Sigmoid colon (tissue), 6 donors: ENCODE measurements at regions not wholly inside any gene's neighbourhood (a gene's known extent, or its start where the extent isn't known, plus 50 kb on each side); places are given as distances from the start of the nearest gene placed in this dataset.
"Not testable (repeated sequence)": the region's sequence is repeated elsewhere in the genome, so short reads cannot be mapped to it uniquely, and the experiment has no call there.

ENCODE experiments used
- DNase-seq: peaks from one replicate; pipeline ENCODE4 v3.0.0-alpha.2; 2019
- H3K27ac ChIP-seq, 4 donors: fragments of 200-600 bp; sonication (generic); one replicate each; pipeline ENCODE4 v1.5.1; 2016 to 2019; ENCODE audit warnings: mild to moderate bottlenecking in 1 of 4
- H3K27me3 ChIP-seq, 3 donors: fragments of 200-600 bp; sonication (generic); one replicate each; pipeline ENCODE4 v1.5.1; 2019; ENCODE audit warnings: mild to moderate bottlenecking in 1 of 3
- H3K36me3 ChIP-seq, 4 donors: fragments of 200-600 bp; sonication (generic); one replicate each; pipeline ENCODE4 v1.5.1; 2016 to 2019
- H3K4me1 ChIP-seq, 4 donors: fragments of 200-600 bp; sonication (generic); one replicate each; pipeline ENCODE4 v1.5.1; 2017 to 2019
- H3K4me3 ChIP-seq, 4 donors: fragments of 200-600 bp; sonication (generic); one replicate each; pipeline ENCODE4 v1.5.1; 2017 to 2019; ENCODE audit warnings: mild to moderate bottlenecking in 2 of 4, moderate library complexity in 1 of 4
- H3K9me3 ChIP-seq, 4 donors: fragments of 200-600 bp in 3 of 4; sonication (generic) in 3 of 4; one replicate each; pipeline versions ENCODE4 v1.5.1 to v1.6.1; 2013 to 2019
- CTCF ChIP-seq, 4 experiments: fragments of 450-650 bp in 3 of 4; fragments of 200-600 bp in 1 of 4; IDR thresholded peaks; one replicate each; pipeline ENCODE4 v1.5.1; 2016 to 2019; ENCODE audit warnings: antibody characterized with exemption in 4 of 4, mild to moderate bottlenecking in 3 of 4, moderate library complexity in 2 of 4
- EP300 ChIP-seq, 4 donors: sonication (generic); formaldehyde crosslinking; IDR thresholded peaks; one replicate each; pipeline ENCODE4 v1.6.1; 2017; ENCODE audit warnings: antibody characterized with exemption in 4 of 4
- POLR2A ChIP-seq, 2 donors: fragments of 450-650 bp; IDR thresholded peaks; one replicate each; pipeline ENCODE4 v1.6.1; 2016; ENCODE audit warnings: antibody characterized with exemption in 2 of 2, mild to moderate bottlenecking in 2 of 2, moderate library complexity in 2 of 2
- POLR2AphosphoS5 ChIP-seq, 4 donors: sonication (generic); formaldehyde crosslinking; IDR thresholded peaks; one replicate each; pipeline ENCODE4 v1.6.1; 2017; ENCODE audit warnings: antibody characterized with exemption in 4 of 4
- WGBS, 2 donors: extraction: QIAGEN DNeasy Blood & Tissue Kit; methylation state at CpG; one replicate each; pipeline ENCODE4 v1.1.7; 2013; 5-methylcytosine and 5-hydroxymethylcytosine counted together
- intact Hi-C: fragments of 100-400 bp; cut with DNase I; formaldehyde crosslinking; loops from one replicate; pipeline ENCODE4 v1.15.1; 2023
- donor health status: healthy with polysubstance abuse.
- donor health status: healthy.

DNA sequence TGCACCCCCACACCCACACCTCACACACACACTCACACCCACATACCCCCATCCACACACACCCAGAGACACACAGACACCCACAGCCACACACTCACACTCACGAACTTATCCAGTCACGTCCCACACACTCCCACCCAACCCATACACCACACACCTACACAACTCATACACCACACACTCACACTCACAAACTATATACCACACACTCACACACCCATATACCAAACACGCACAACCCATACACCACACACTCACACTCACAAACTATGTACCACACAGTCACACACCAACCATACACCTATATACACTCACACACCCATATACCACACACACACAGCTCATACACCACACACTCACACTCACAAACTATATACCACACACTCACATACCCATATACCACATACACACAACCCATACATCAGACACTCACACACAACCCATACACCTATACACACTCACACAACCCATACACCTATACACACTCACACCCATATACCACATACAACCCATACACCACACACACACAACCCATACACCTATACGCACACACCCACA lies 162.4 kb downstream of the TMEM121 start:
- not testable (repeated sequence) for H3K4me3 ChIP-seq, H3K36me3 ChIP-seq, H3K9me3 ChIP-seq, H3K4me1 ChIP-seq, H3K27ac ChIP-seq, H3K27me3 ChIP-seq
- peak; percentile 1 for DNase-seq
- intact Hi-C loops, result loop anchor here (10.0 kb wide), 1 partner anchor 256 kb away; no protein-coding TSS in a partner anchor
- 83 to 94% methylated on average over 4 of the region's 4 CpGs for WGBS, 2 donors

GRCh38 chr14:105689722-105690121 lies 163.3 kb downstream of the TMEM121 start:
- no peaks in the 10 kb centered on the region for H3K27me3 ChIP-seq
- no peaks in the 10 kb centered on the region for H3K4me1 ChIP-seq
- TF ChIP-seq POLR2AphosphoS5 (IDR thresholded peaks at IDR 0.05), result no peak
- no peak for TF ChIP-seq CTCF (IDR thresholded peaks at IDR 0.05)
- TF ChIP-seq POLR2A (IDR thresholded peaks at IDR 0.05), result no peak
- TF ChIP-seq EP300 (IDR thresholded peaks at IDR 0.05), result no peak
- intact Hi-C loops, result loop anchor here (10.0 kb wide), 1 partner anchor 255 kb away; no protein-coding TSS in a partner anchor
- H3K27ac ChIP-seq, result no peak overlapping the region
- WGBS, 2 donors, result 95 to 98% methylated on average over 1 of the region's 1 CpG
- no peaks in the 10 kb centered on the region for H3K9me3 ChIP-seq
- no peaks in the 10 kb centered on the region for H3K36me3 ChIP-seq
- no peak for DNase-seq
- H3K4me3 ChIP-seq, result no peak overlapping the region

- Histone ChIP-seq H3K27me3 (no peaks in the 10 kb centered on the region), H3K9me3 (no peaks in the 10 kb centered on the region), H3K36me3 (no peaks in the 10 kb centered on the region), H3K27ac (no peak overlapping the region), H3K4me1 (no peaks in the 10 kb centered on the region), H3K4me3 (no peak overlapping the region)
- DNase-seq, result no peak
- TF ChIP-seq EP300 (IDR thresholded peaks at IDR 0.05) (no peak), CTCF (IDR thresholded peaks at IDR 0.05) (no peak), POLR2A (IDR thresholded peaks at IDR 0.05) (no peak), POLR2AphosphoS5 (IDR thresholded peaks at IDR 0.05) (no peak)
- intact Hi-C loops, result no loop called here
- 94% methylated on average over 3 of the region's 3 CpGs for WGBS, 2 donors
Measured at GRCh38 chr14:105690671-105691070, 164.3 kb downstream of the TMEM121 start.

- H3K9me3 ChIP-seq, H3K4me1 ChIP-seq, H3K27me3 ChIP-seq, H3K36me3 ChIP-seq, H3K27ac ChIP-seq, DNase-seq, intact Hi-C loops, H3K4me3 ChIP-seq: not testable (repeated sequence)
- WGBS, 2 donors, result 79 to 88% methylated on average over 24 to 25 of the region's 25 CpGs
Measured at GRCh38 chr14:105691321-105692109, 165.1 kb downstream of the TMEM121 start.

DNA sequence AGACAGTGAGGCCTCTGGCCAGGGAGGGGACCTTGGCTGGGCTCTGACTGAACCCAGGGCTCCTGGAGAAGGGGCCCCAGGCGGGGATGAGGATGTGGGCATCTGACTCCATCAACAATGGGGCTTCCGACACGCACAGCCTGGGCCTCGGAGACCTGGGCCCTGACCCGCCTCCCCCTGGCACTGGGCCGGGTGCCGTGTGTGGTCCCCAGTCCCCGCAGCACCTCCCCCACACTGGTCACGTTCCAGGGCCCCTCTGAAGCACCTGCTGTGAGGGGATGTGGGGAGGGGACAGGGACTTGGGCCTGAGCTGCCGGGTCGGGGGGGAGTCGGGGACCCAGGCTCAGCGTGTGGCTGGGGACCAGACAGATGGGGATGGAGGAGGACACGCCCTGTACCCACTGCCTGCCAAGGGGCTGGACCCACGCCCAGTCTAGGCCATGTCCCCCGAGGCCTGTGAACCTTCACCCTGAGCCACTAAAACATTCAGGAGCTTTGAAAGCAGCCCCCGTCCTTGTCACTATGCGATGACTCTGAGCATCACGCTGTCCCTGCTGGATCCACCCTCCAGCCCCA lies 165.8 kb downstream of the TMEM121 start:
- H3K27ac ChIP-seq, H3K9me3 ChIP-seq, H3K36me3 ChIP-seq, H3K4me3 ChIP-seq, H3K27me3 ChIP-seq, DNase-seq, intact Hi-C loops, H3K4me1 ChIP-seq: not testable (repeated sequence)
- WGBS, 2 donors, result 77% methylated on average over 8 of the region's 19 CpGs; no CpG with 5 or more reads in 1 of the 2 donors

- TF ChIP-seq EP300 (IDR thresholded peaks at IDR 0.05), result no peak
- no peak for TF ChIP-seq CTCF (IDR thresholded peaks at IDR 0.05)
- TF ChIP-seq POLR2AphosphoS5 (IDR thresholded peaks at IDR 0.05), result no peak
- no peak for TF ChIP-seq POLR2A (IDR thresholded peaks at IDR 0.05)
- no peaks in the 10 kb centered on the region for H3K4me1 ChIP-seq
- DNase-seq, result no peak
- WGBS, 2 donors, result 78 to 88% methylated on average over 2 of the region's 2 CpGs
- H3K27ac ChIP-seq, result no peak overlapping the region
- H3K4me3 ChIP-seq, result no peak overlapping the region
- no peaks in the 10 kb centered on the region for H3K9me3 ChIP-seq
- intact Hi-C loops, result no loop called here
- H3K36me3 ChIP-seq, result no peaks in the 10 kb centered on the region
- no peaks in the 10 kb centered on the region for H3K27me3 ChIP-seq
Measured at GRCh38 chr14:105694961-105695360, 168.6 kb downstream of the TMEM121 start.

GRCh38 chr14:105696388-105696787 lies 170.0 kb downstream of the TMEM121 start:
- H3K36me3 ChIP-seq, H3K9me3 ChIP-seq, H3K4me1 ChIP-seq, DNase-seq, H3K27me3 ChIP-seq, intact Hi-C loops, H3K4me3 ChIP-seq, H3K27ac ChIP-seq: not testable (repeated sequence)
- 35% methylated on average over 3 of the region's 11 CpGs; no CpG with 5 or more reads in 1 of the 2 donors for WGBS, 2 donors

DNA sequence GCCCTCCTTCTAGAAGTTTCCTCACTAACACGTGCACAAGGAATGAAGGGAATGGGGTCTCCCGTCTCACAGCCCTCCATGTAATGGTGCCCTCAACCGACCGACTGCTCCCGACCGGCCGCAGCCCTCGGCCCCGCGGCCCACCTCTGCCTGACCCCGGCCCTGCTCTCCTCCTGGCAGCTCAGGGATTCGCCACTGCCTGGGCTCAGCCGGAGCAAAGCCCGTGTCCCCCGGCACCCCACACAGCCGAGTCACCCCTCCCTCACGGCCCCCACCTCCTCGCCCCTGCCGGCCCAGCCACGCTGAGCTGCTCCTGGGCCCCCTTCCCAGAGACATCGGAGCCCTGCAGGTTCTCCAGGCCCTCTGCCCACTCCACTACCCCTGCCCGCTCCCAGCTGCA lies 171.0 kb downstream of the TMEM121 start:
- H3K4me1 ChIP-seq, H3K36me3 ChIP-seq, H3K4me3 ChIP-seq, H3K27ac ChIP-seq, intact Hi-C loops, H3K9me3 ChIP-seq, H3K27me3 ChIP-seq: not testable (repeated sequence)
- DNase-seq, result peak; percentile 28
- 78 to 91% methylated on average over 21 to 22 of the region's 22 CpGs for WGBS, 2 donors

GRCh38 chr14:105697955-105698354 lies 171.6 kb downstream of the TMEM121 start:
- H3K36me3 ChIP-seq, H3K27me3 ChIP-seq, H3K4me3 ChIP-seq, intact Hi-C loops, H3K9me3 ChIP-seq, H3K27ac ChIP-seq, DNase-seq, H3K4me1 ChIP-seq: not testable (repeated sequence)
- 70 to 91% methylated on average over 5 of the region's 5 CpGs for WGBS, 2 donors
